Skeletal muscle tissue (tissue), 3 donors: ENCODE measurements at regions not wholly inside any gene's neighbourhood (a gene's known extent, or its start where the extent isn't known, plus 50 kb on each side); places are given as distances from the start of the nearest gene placed in this dataset.

ENCODE experiments used
- H3K27ac ChIP-seq: one replicate; pipeline ENCODE4 v1.7.0; 2013; ENCODE audit warnings: mild to moderate bottlenecking, low read depth, low read length, inconsistent platforms
- H3K27me3 ChIP-seq, 3 donors: one replicate each; pipeline ENCODE4 v1.7.0; 2013; ENCODE audit warnings: low read length in 3 of 3; ENCODE audit not compliant: control insufficient read depth in 3 of 3, insufficient read depth in 3 of 3
- H3K36me3 ChIP-seq, 3 donors: one replicate each; pipeline ENCODE4 v1.7.0; 2013; ENCODE audit warnings: low read length in 3 of 3; ENCODE audit not compliant: control insufficient read depth in 3 of 3, insufficient read depth in 3 of 3
- H3K4me1 ChIP-seq, 3 donors: one replicate each; pipeline ENCODE4 v1.7.0; 2013; ENCODE audit warnings: low read length in 3 of 3, mild to moderate bottlenecking in 3 of 3; ENCODE audit not compliant: control insufficient read depth in 3 of 3, insufficient read depth in 3 of 3
- H3K4me3 ChIP-seq, 3 donors: one replicate each; pipeline ENCODE4 v1.7.0; 2013; ENCODE audit warnings: low read length in 3 of 3
- H3K9ac ChIP-seq, 3 donors: one replicate each; pipeline ENCODE4 v1.7.0; 2013; ENCODE audit warnings: low read length in 3 of 3, mild to moderate bottlenecking in 3 of 3, moderate library complexity in 2 of 3, low read depth in 1 of 3
- H3K9me3 ChIP-seq, 3 donors: one replicate each; pipeline ENCODE4 v1.7.0; 2013; ENCODE audit warnings: low read length in 3 of 3; ENCODE audit not compliant: control insufficient read depth in 3 of 3
- donor health status: Osteomylitis.

DNA sequence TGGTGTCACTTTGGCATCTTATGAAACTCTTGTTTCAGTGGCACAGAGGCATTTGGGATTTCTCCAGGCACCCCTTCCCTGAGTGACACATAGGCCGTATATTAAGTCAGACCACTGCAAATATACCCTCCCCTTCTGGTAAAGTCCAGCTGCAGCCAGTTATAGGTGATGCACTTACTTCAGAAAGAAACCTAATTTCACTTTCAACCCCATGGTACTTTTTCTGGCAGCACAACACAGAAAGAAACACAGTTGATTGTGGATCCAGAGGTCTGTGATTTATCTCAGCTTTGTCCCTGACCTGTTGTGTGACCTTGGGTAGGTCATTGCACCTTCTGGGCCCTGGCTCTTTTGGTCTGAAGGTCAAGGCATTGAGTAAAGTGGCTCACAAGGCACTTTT lies 173.2 kb downstream of the BUB3 start:
- no peaks in the 10 kb centered on the region for H3K9me3 ChIP-seq
- H3K27me3 ChIP-seq, result no peaks in the 10 kb centered on the region

DNA sequence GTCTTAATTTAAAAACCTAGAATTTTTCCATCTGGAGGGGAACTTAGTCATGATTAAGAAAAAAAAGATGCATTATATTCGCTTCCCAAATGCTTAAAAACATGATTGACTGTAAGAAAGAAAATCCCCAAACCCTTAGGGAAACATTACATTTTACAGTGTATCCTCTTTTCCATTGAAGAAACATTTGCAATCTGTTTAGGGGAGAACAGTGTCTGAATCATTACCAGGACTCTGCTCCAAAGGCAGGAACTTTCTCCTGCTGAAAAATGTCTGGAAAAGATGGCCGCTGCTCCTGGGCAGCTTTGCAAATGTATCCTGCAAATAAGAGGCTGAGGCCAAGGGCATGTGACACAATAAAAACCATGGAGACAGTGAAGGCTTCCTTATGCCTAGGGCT lies 173.7 kb downstream of the BUB3 start:
- Histone ChIP-seq H3K4me1 (no peaks in the 10 kb centered on the region), H3K9ac (no peak overlapping the region), H3K27me3 (no peaks in the 10 kb centered on the region), H3K27ac (no peak overlapping the region), H3K4me3 (no peak overlapping the region), H3K9me3 (no peaks in the 10 kb centered on the region), H3K36me3 (no peaks in the 10 kb centered on the region)

More for the DNA sequence above, 173.2 kb downstream of the BUB3 start:
- no peak overlapping the region for H3K9ac ChIP-seq
- H3K27ac ChIP-seq, result no peak overlapping the region
- H3K4me1 ChIP-seq, result no peaks in the 10 kb centered on the region
- H3K4me3 ChIP-seq, result no peak overlapping the region
- no peaks in the 10 kb centered on the region for H3K36me3 ChIP-seq

DNA sequence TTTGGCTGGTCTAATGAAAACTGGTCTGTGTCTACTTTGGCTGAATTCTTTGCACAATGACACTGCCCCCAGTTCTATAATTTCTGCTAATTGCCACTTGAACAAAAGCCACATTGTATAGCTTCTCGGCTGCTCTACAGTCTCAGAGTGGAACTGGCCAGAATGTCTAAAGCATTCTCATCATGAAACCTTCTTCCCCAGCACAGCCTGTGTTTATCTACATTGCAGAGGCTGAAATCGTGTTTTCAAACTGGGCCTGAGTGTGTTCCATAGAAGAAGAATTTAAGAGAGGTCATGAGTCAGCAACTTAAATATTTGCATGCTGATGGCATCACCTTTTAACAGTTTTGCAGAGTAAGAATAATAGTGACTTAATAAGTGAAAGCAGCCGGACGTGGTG lies 177.2 kb downstream of the BUB3 start:
- Histone ChIP-seq H3K9ac (no peak overlapping the region), H3K36me3 (no peaks in the 10 kb centered on the region), H3K27ac (no peak overlapping the region), H3K4me1 (no peaks in the 10 kb centered on the region), H3K9me3 (no peaks in the 10 kb centered on the region), H3K4me3 (no peak overlapping the region), H3K27me3 (no peaks in the 10 kb centered on the region)

GRCh38 chr10:123346581-123346980 lies 192.4 kb downstream of the BUB3 start:
- H3K4me3 ChIP-seq, result no peak overlapping the region
- no peak overlapping the region for H3K27ac ChIP-seq
- H3K9me3 ChIP-seq, result no peaks in the 10 kb centered on the region
- no peaks in the 10 kb centered on the region for H3K36me3 ChIP-seq
- no peak overlapping the region for H3K9ac ChIP-seq
- peaks cover 0 to 3% (median 0%) of the 10 kb centered on the region in 3 donors for H3K27me3 ChIP-seq
- no peaks in the 10 kb centered on the region for H3K4me1 ChIP-seq

- Histone ChIP-seq H3K9ac (no peak overlapping the region), H3K4me3 (no peak overlapping the region), H3K27me3 (peaks cover 0 to 3% (median 0%) of the 10 kb centered on the region in 3 donors), H3K4me1 (no peaks in the 10 kb centered on the region), H3K9me3 (no peaks in the 10 kb centered on the region), H3K36me3 (no peaks in the 10 kb centered on the region), H3K27ac (no peak overlapping the region)
Observed at GRCh38 chr10:123348691-123349572, 194.7 kb downstream of the BUB3 start.

DNA sequence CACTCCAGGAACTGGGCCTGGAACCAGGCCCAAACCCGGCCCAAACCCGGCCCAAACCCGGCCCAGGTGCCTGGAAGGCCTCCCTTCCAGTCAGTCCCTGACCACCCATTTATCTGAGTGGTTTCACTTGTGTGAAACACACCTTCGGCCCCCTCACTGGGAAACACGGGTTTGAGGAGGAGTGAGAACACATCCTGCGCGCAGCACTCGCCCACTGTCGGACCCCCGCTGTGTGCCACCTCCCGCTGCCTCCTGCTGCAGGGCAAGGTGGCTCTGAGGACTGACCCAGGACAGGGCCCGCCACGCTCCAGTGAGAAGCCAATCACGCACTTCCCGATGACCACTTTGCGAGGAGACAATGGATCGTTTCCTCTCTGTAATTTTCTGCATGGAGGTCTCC lies 197.5 kb downstream of the BUB3 start:
- H3K4me1 ChIP-seq, result no peaks in the 10 kb centered on the region
- no peak overlapping the region for H3K27ac ChIP-seq
- no peak overlapping the region for H3K4me3 ChIP-seq
- peaks cover 3 to 5% (median 5%) of the 10 kb centered on the region in 3 donors for H3K27me3 ChIP-seq
- H3K9me3 ChIP-seq, result no peaks in the 10 kb centered on the region
- no peak overlapping the region for H3K9ac ChIP-seq
- no peaks in the 10 kb centered on the region for H3K36me3 ChIP-seq

DNA sequence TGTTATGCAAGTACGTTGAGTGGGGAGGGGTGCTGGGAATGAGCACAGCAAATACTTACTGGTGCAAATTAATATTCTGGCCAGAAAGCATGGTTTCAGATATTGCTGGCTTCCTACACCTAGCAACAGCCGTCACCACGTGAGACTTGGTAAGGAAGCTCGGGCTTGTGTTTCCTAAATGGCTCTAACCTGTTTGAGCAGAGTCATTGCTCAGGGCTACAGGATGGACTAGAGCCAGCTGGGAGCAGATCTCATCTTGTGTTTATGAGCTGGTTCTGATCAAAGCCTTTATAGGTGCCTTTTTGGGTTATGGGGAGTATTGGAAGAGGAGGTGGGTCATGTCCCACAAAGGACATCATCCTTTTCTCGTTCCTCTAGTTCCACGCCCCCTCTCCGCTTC lies 200.3 kb downstream of the BUB3 start:
- H3K9ac ChIP-seq, result no peak overlapping the region
- no peaks in the 10 kb centered on the region for H3K4me1 ChIP-seq
- no peak overlapping the region for H3K27ac ChIP-seq
- H3K27me3 ChIP-seq, result peaks cover 7 to 18% (median 9%) of the 10 kb centered on the region in 3 donors
- H3K36me3 ChIP-seq, result no peaks in the 10 kb centered on the region
- no peak overlapping the region for H3K4me3 ChIP-seq
- H3K9me3 ChIP-seq, result no peaks in the 10 kb centered on the region

- H3K9ac ChIP-seq, result no peak overlapping the region
- H3K27me3 ChIP-seq, result peaks cover 7 to 14% (median 9%) of the 10 kb centered on the region in 3 donors
- H3K4me1 ChIP-seq, result no peaks in the 10 kb centered on the region
- no peak overlapping the region for H3K4me3 ChIP-seq
- no peak overlapping the region for H3K27ac ChIP-seq
- H3K36me3 ChIP-seq, result no peaks in the 10 kb centered on the region
- no peaks in the 10 kb centered on the region for H3K9me3 ChIP-seq
Observed at GRCh38 chr10:123355748-123356481, 201.7 kb downstream of the BUB3 start.

DNA sequence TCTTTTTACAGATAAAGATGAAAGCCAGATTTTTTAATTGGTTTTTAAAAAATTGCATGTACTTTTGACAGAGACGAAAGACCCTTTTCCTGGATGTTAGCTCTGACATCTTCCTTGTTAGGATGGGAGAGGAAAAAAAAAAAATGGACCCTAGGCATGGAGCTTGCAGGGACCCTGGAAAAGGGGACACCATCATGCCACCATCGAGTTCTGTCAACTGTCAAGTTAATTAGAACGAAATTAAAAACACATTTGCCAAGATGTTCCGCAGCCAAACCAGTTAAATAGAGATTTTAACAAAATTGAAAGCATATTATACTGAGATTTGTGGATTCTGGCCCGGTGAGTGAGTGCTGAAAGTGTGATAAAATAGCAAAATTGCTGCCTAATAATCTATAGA lies 202.6 kb downstream of the BUB3 start:
- Histone ChIP-seq H3K9ac (no peak overlapping the region), H3K27ac (no peak overlapping the region), H3K9me3 (no peaks in the 10 kb centered on the region), H3K36me3 (no peaks in the 10 kb centered on the region), H3K4me3 (no peak overlapping the region), H3K4me1 (no peaks in the 10 kb centered on the region), H3K27me3 (peaks cover 7 to 14% (median 9%) of the 10 kb centered on the region in 3 donors)

- Histone ChIP-seq H3K4me1 (no peaks in the 10 kb centered on the region), H3K36me3 (no peaks in the 10 kb centered on the region), H3K9me3 (no peaks in the 10 kb centered on the region), H3K27me3 (peaks cover 7 to 14% (median 9%) of the 10 kb centered on the region in 3 donors), H3K27ac (no peak overlapping the region), H3K4me3 (no peak overlapping the region), H3K9ac (no peak overlapping the region)
Observed at GRCh38 chr10:123357421-123357930, 203.3 kb downstream of the BUB3 start.
